Activated naive CD8-positive, alpha-beta T cell treated with anti-CD3 and anti-CD28 coated beads, Interleukin-2, amount 10 ng/mL, durations not matched to agents 7 days and 5 days (primary cell): ENCODE measurements at regions not wholly inside any gene's neighbourhood (a gene's known extent, or its start where the extent isn't known, plus 50 kb on each side); places are given as distances from the start of the nearest gene placed in this dataset.

Experiments used
- ATAC-seq: fragments of 150-1000 bp; cut with Tn5 transposase; one replicate; pipeline ENCODE4 v1.10.0; 2021; ENCODE audit warnings: low read depth, moderate library complexity
- POLR2A ChIA-PET: fragments of 350-600 bp; sonication (Branson Sonifier 250); formaldehyde crosslinking; loops from one replicate; lab custom pipeline; 2021; ENCODE audit warnings: antibody characterized with exemption; lab: Charles Lee
- DNase-seq: peaks from one replicate; pipeline ENCODE4 v3.0.0; 2021
- H3K27ac Mint-ChIP-seq: one replicate; pipeline ENCODE4 v1.8.0; 2022; ENCODE audit warnings: mild to moderate bottlenecking, mixed read lengths
- H3K27me3 Mint-ChIP-seq: one replicate; pipeline ENCODE4 v1.8.0; 2022; ENCODE audit warnings: mild to moderate bottlenecking, moderate library complexity, mixed read lengths
- H3K36me3 Mint-ChIP-seq: one replicate; pipeline ENCODE4 v1.8.0; 2021; ENCODE audit warnings: mild to moderate bottlenecking, mixed read lengths
- H3K4me1 Mint-ChIP-seq: one replicate; pipeline ENCODE4 v1.8.0; 2021; ENCODE audit warnings: mixed read lengths
- H3K4me3 Mint-ChIP-seq: one replicate; pipeline ENCODE4 v1.8.0; 2022; ENCODE audit warnings: mild to moderate bottlenecking, moderate library complexity, mixed read lengths
- H3K9me3 Mint-ChIP-seq: one replicate; pipeline ENCODE4 v1.8.0; 2021; ENCODE audit warnings: mixed read lengths

GRCh38 chr12:61667676-61668075, 592.5 kb upstream of the USP15 start:
- Mint-ChIP-seq H3K27me3 (no peaks in the 10 kb centered on the region), H3K9me3 (peaks cover 10% of the 10 kb centered on the region), H3K4me1 (no peaks in the 10 kb centered on the region), H3K36me3 (no peaks in the 10 kb centered on the region), H3K4me3 (no peak overlapping the region), H3K27ac (no peak overlapping the region)
- DNase-seq (no peak), ATAC-seq (no peak)
- POLR2A ChIA-PET: no interaction called here

DNA sequence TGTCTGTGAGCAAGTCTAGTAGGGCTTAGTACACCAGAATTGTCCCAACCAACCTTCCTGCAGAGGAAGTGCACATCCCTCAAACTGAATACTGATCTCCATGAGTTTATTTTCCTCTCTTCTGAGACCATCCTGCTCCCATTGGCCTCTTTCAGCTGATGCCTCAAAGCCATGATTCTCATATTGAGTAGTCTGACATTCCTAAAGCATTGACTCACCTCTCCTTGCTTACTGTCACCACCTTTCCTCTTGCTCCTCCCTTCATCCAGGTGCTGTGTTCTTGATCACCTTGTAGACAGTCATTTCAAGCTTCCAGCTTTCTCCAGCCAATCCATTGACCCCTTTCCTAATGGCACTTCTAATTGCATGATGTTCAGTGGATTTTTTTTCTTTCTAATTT, 583.7 kb upstream of the USP15 start:
- no peak for ATAC-seq
- Mint-ChIP-seq H3K36me3 (no peaks in the 10 kb centered on the region), H3K4me3 (no peak overlapping the region), H3K27ac (no peak overlapping the region), H3K27me3 (peaks cover 1% of the 10 kb centered on the region), H3K4me1 (no peaks in the 10 kb centered on the region), H3K9me3 (peaks cover 6% of the 10 kb centered on the region)
- POLR2A ChIA-PET: no interaction called here
- no peak for DNase-seq

GRCh38 chr12:61687407-61687806, 572.8 kb upstream of the USP15 start:
- Mint-ChIP-seq H3K4me1 (no peaks in the 10 kb centered on the region), H3K9me3 (peaks cover 3% of the 10 kb centered on the region), H3K27me3 (peaks cover 2% of the 10 kb centered on the region), H3K4me3 (no peak overlapping the region), H3K36me3 (no peaks in the 10 kb centered on the region), H3K27ac (no peak overlapping the region)
- no peak for DNase-seq
- ATAC-seq: no peak
- POLR2A ChIA-PET: no interaction called here

DNA sequence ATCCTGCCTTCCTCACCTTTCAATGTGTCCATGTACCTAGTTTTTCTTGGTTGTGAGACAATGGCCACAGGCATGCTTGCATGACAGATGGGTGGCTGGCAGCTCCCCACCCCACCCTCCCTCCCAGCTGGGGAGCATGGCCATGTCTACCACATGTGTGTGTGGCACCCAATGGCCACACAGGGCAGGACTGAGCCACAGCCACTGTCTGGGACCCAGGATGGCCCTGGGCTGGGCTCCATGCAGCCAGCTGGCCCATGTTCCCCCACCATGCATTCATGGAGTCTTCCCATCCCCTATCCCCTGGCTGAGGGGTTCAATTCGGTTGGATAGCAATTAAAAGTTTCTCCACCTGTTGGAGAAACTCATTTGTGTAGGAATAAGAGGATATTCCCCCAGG, 566.0 kb upstream of the USP15 start:
- H3K4me1 Mint-ChIP-seq: no peaks in the 10 kb centered on the region
- no peaks in the 10 kb centered on the region for H3K27me3 Mint-ChIP-seq
- POLR2A ChIA-PET: no interaction called here
- H3K9me3 Mint-ChIP-seq: peaks cover 11% of the 10 kb centered on the region
- no peak overlapping the region for H3K4me3 Mint-ChIP-seq
- ATAC-seq (no peak), DNase-seq (no peak)
- H3K36me3 Mint-ChIP-seq: no peaks in the 10 kb centered on the region
- no peak overlapping the region for H3K27ac Mint-ChIP-seq

DNA sequence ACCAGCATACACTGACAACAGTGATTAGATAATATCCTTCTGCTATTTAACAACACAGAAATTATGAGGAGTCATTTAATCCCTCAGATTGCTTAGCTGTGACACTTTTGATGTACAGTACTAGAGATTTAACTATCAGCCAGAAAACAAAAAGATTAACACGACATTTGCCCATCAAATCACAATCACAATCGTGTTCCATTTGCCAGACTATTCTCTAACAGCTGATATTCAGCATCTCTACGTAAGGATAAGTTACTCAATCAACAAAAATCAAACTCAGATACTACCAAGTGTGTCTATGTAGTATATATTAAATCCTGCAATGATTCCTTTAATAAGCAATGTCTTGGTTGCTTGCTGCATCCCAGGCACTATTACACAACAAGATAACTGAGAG, 558.7 kb upstream of the USP15 start:
- Mint-ChIP-seq H3K36me3 (no peaks in the 10 kb centered on the region), H3K9me3 (no peaks in the 10 kb centered on the region), H3K27me3 (no peaks in the 10 kb centered on the region), H3K27ac (no peak overlapping the region), H3K4me3 (no peak overlapping the region), H3K4me1 (no peaks in the 10 kb centered on the region)
- DNase-seq: no peak
- POLR2A ChIA-PET: no interaction called here
- no peak for ATAC-seq

DNA sequence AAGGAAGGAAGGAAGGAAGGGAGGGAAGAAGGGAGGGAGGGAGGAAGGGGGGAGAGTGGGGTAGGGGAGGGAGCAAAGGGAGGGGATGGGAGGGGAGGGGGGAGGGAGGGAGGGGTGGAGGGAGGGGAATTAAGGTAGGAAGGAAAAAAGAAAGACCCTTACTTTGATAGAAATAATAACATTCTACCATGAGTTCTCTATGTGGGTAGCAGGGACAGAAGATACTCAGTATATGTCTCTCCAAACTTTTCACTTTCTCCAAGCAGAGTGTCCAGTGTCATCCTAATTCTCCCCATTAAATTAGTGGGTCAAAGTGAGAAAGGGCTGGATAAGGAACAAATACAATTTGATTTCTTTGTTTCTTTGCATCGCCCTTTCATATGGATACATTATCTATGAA, 553.4 kb upstream of the USP15 start:
- no peak for ATAC-seq

GRCh38 chr12:61713121-61713520, 547.1 kb upstream of the USP15 start:
- no peak overlapping the region for H3K4me3 Mint-ChIP-seq
- POLR2A ChIA-PET: no interaction called here
- H3K4me1 Mint-ChIP-seq: no peaks in the 10 kb centered on the region
- no peaks in the 10 kb centered on the region for H3K36me3 Mint-ChIP-seq
- DNase-seq: no peak
- no peak for ATAC-seq
- no peaks in the 10 kb centered on the region for H3K9me3 Mint-ChIP-seq
- H3K27me3 Mint-ChIP-seq: no peaks in the 10 kb centered on the region
- no peak overlapping the region for H3K27ac Mint-ChIP-seq

More for the DNA sequence above, 553.4 kb upstream of the USP15 start:
- Mint-ChIP-seq H3K27ac (no peak overlapping the region), H3K4me1 (no peaks in the 10 kb centered on the region), H3K4me3 (no peak overlapping the region), H3K27me3 (no peaks in the 10 kb centered on the region), H3K9me3 (no peaks in the 10 kb centered on the region), H3K36me3 (no peaks in the 10 kb centered on the region)
- DNase-seq: no peak
- POLR2A ChIA-PET: no interaction called here

GRCh38 chr12:61717986-61718385, 542.2 kb upstream of the USP15 start:
- ATAC-seq (no peak), DNase-seq (no peak)
- POLR2A ChIA-PET: no interaction called here
- H3K9me3 Mint-ChIP-seq: no peaks in the 10 kb centered on the region
- H3K36me3 Mint-ChIP-seq: no peaks in the 10 kb centered on the region
- H3K27me3 Mint-ChIP-seq: no peaks in the 10 kb centered on the region
- H3K4me1 Mint-ChIP-seq: no peaks in the 10 kb centered on the region
- no peak overlapping the region for H3K27ac Mint-ChIP-seq
- H3K4me3 Mint-ChIP-seq: no peak overlapping the region

DNA sequence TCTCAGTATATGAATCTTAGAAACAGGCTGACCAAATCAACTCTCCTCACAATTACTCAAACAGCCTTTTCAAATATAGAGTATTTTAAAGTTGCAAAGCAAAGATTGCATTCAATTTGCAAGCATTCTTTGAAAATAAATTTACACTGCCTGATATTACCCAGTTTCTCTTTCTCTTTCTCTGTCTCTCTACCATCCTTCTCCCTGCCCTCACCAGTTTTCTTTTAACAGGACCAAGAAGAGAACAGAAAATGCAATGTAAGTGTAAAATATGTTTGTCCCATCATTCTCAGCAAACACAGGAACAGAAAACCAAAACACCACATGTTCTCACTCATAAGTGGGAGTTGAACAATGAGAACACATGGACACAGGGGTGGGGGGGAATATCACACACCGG, 520.3 kb upstream of the USP15 start:
- Mint-ChIP-seq H3K9me3 (no peaks in the 10 kb centered on the region), H3K27ac (no peak overlapping the region), H3K4me1 (no peaks in the 10 kb centered on the region), H3K27me3 (no peaks in the 10 kb centered on the region), H3K4me3 (no peak overlapping the region), H3K36me3 (no peaks in the 10 kb centered on the region)
- ATAC-seq (no peak), DNase-seq (no peak)
- POLR2A ChIA-PET: no interaction called here

DNA sequence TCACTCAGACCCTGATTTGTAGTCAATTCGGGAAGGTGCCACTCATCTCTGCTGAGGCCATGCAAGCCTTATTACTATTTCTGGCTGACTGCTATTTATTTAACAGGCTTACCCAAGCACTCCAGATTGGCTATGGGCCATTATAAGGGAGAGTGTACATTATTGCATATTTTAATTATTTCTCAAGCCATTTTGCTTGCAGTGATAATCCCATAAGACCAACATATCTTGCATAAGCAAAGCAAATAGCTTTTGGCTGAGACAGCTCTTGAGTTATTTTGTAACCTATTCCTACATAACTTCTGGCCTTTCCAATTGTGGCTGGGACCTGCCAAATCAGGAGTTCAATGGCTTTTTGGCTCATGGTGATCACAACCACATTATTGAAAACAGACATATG, 509.6 kb upstream of the USP15 start:
- Mint-ChIP-seq H3K4me1 (no peaks in the 10 kb centered on the region), H3K27me3 (no peaks in the 10 kb centered on the region), H3K4me3 (no peak overlapping the region), H3K27ac (no peak overlapping the region), H3K9me3 (no peaks in the 10 kb centered on the region), H3K36me3 (no peaks in the 10 kb centered on the region)
- DNase-seq (no peak), ATAC-seq (no peak)
- POLR2A ChIA-PET: no interaction called here

DNA sequence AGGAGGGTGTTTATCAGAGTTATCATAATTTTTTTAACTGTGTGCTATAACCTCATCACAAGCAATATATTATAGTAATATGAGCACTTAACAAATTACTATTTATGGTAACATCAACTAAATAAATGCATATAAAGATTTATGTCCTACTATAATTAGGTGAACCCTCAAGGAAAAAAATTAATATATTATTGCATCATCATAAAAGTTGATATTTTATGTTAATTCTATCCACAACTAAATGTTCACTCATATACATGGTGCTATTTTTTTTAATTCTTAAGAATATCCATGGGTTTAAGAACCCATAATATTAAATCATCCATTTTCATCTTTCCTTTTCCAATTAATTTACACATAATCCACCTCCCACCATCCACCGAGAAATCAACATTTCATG, 506.0 kb upstream of the USP15 start:
- ATAC-seq: no peak
- POLR2A ChIA-PET: no interaction called here
- H3K27ac Mint-ChIP-seq: no peak overlapping the region
- H3K4me1 Mint-ChIP-seq: no peaks in the 10 kb centered on the region
- H3K9me3 Mint-ChIP-seq: no peaks in the 10 kb centered on the region
- no peak for DNase-seq
- no peak overlapping the region for H3K4me3 Mint-ChIP-seq
- no peaks in the 10 kb centered on the region for H3K36me3 Mint-ChIP-seq
- no peaks in the 10 kb centered on the region for H3K27me3 Mint-ChIP-seq

DNA sequence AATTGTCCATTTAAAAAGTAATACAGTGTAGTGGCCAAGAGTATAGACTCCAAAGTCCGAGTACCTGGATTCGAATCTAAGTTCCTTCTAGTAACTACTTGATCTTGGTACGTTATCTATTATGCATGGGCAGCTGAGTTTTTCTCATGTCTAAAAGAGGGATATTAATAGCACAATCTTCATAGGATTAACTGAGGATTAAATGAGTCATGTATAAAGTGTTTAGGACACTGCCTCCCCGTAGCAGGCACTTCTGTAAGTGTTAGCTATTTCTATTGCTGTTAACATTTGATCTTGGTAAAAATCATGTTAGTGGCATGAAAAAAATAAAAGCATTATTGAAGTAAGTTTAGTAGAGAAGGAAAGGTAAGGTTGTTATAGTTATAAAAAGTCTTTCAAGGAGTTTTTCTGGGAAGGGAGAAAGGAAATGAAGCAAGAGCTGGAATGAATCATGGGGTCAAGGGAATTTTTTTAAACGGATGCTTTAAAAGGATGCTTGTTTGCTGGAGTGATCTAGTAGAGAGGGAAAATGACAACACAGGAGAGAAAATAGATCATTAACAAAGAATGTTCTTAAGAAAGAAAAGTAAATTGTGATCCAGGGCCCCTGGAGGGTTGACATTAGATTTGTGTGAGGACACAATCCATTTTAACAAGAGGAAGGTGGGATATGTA, 502.2 kb upstream of the USP15 start:
- ATAC-seq (no peak), DNase-seq (no peak)
- POLR2A ChIA-PET: no interaction called here
- H3K36me3 Mint-ChIP-seq: no peaks in the 10 kb centered on the region
- H3K9me3 Mint-ChIP-seq: no peaks in the 10 kb centered on the region
- no peak overlapping the region for H3K4me3 Mint-ChIP-seq
- H3K27me3 Mint-ChIP-seq: no peaks in the 10 kb centered on the region
- no peaks in the 10 kb centered on the region for H3K4me1 Mint-ChIP-seq
- no peak overlapping the region for H3K27ac Mint-ChIP-seq

- no peaks in the 10 kb centered on the region for H3K27me3 Mint-ChIP-seq
- no peaks in the 10 kb centered on the region for H3K9me3 Mint-ChIP-seq
- H3K36me3 Mint-ChIP-seq: no peaks in the 10 kb centered on the region
- POLR2A ChIA-PET: no interaction called here
- no peak overlapping the region for H3K4me3 Mint-ChIP-seq
- no peak for DNase-seq
- no peaks in the 10 kb centered on the region for H3K4me1 Mint-ChIP-seq
- H3K27ac Mint-ChIP-seq: no peak overlapping the region
- ATAC-seq: no peak
These were observed 501.5 kb upstream of the USP15 start for GRCh38 chr12:61758661-61759060.

DNA sequence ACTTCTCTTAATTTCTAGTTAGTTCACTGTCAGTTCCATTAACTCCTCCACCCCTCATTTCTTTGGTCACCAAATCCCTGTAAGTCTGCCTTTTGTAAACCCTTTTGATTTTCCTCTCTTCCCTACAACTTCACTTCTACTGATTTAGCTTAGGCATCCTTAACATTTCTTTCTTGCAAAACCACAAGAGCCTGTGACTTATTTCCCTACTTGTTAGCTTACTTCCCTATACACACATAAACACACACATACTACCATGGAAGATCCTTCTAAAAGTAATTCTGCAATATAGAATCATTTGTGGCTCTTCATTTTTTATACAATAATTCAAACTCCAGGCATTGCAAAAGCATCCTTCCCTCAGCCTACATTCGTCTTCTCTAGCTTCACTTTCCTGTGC, 494.3 kb upstream of the USP15 start:
- ATAC-seq (no peak), DNase-seq (no peak)
- Mint-ChIP-seq H3K27me3 (no peaks in the 10 kb centered on the region), H3K4me3 (no peak overlapping the region), H3K36me3 (no peaks in the 10 kb centered on the region), H3K27ac (no peak overlapping the region), H3K4me1 (no peaks in the 10 kb centered on the region), H3K9me3 (peaks cover 4% of the 10 kb centered on the region)
- POLR2A ChIA-PET: no interaction called here

DNA sequence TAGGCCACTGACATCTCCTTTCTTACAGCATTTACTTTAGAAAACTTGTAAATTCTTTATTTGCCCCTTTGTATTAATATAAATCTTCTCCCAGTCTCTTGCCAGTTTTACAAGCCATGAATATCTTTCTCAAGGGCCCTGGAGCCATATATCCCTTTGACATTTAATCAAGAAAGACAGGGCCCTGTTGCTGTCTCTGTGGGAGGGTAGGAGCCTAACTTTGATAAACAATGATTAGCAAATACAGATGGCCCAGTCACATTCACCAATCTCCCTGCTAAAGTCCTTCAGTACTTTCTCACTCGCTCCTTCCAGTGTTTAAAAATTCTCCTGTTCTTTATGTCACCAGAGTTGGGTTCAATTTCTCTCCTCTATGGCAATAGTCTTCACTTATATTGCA, 479.8 kb upstream of the USP15 start:
- Mint-ChIP-seq H3K27ac (no peak overlapping the region), H3K9me3 (no peaks in the 10 kb centered on the region), H3K36me3 (no peaks in the 10 kb centered on the region), H3K4me3 (no peak overlapping the region), H3K4me1 (no peaks in the 10 kb centered on the region), H3K27me3 (peaks cover 1% of the 10 kb centered on the region)
- DNase-seq: no peak
- no peak for ATAC-seq
- POLR2A ChIA-PET: no interaction called here
